ENCODE measurements at regions not wholly inside any gene's neighbourhood (a gene's known extent, or its start where the extent isn't known, plus 50 kb on each side); places are given as distances from the start of the nearest gene placed in this dataset.

GRCh38 chr6:4300917-4301316 is 165.5 kb upstream of the ECI2 start:
- no peaks in the 10 kb centered on the region for H3K4me1 Mint-ChIP-seq
- H3K36me3 Mint-ChIP-seq = no peaks in the 10 kb centered on the region
- H3K4me3 Mint-ChIP-seq = no peak overlapping the region
- peaks cover 4% of the 10 kb centered on the region for H3K27me3 Mint-ChIP-seq
- no peak overlapping the region for H3K27ac Mint-ChIP-seq
- no peak for DNase-seq
- peaks cover 2% of the 10 kb centered on the region for H3K9me3 Mint-ChIP-seq

GRCh38 chr6:4299476-4299875 is 164.1 kb upstream of the ECI2 start:
- H3K4me3 Mint-ChIP-seq = no peak overlapping the region

GRCh38 chr6:4297348-4297747 is 162.0 kb upstream of the ECI2 start:
- H3K27ac Mint-ChIP-seq = no peak overlapping the region
- H3K4me3 Mint-ChIP-seq = no peak overlapping the region
- peaks cover 2% of the 10 kb centered on the region for H3K9me3 Mint-ChIP-seq
- H3K27me3 Mint-ChIP-seq = peaks cover 6% of the 10 kb centered on the region
- no peak for DNase-seq
- H3K36me3 Mint-ChIP-seq = no peaks in the 10 kb centered on the region
- no peaks in the 10 kb centered on the region for H3K4me1 Mint-ChIP-seq

More at GRCh38 chr6:4299476-4299875, 164.1 kb upstream of the ECI2 start:
- Mint-ChIP-seq H3K9me3 (peaks cover 2% of the 10 kb centered on the region), H3K36me3 (no peaks in the 10 kb centered on the region), H3K27ac (no peak overlapping the region), H3K4me1 (no peaks in the 10 kb centered on the region), H3K27me3 (peaks cover 3% of the 10 kb centered on the region)
- no peak for DNase-seq

- Mint-ChIP-seq H3K27me3 (peaks cover 8% of the 10 kb centered on the region), H3K27ac (no peak overlapping the region), H3K9me3 (peaks cover 2% of the 10 kb centered on the region), H3K4me1 (no peaks in the 10 kb centered on the region), H3K36me3 (no peaks in the 10 kb centered on the region), H3K4me3 (no peak overlapping the region)
- DNase-seq = no peak
Measured at GRCh38 chr6:4296552-4296951, 161.2 kb upstream of the ECI2 start.

GRCh38 chr6:4295783-4296155 is 160.4 kb upstream of the ECI2 start:
- H3K36me3 Mint-ChIP-seq = no peaks in the 10 kb centered on the region
- peaks cover 8% of the 10 kb centered on the region for H3K27me3 Mint-ChIP-seq
- no peak overlapping the region for H3K4me3 Mint-ChIP-seq
- peaks cover 2% of the 10 kb centered on the region for H3K9me3 Mint-ChIP-seq
- H3K27ac Mint-ChIP-seq = no peak overlapping the region
- H3K4me1 Mint-ChIP-seq = no peaks in the 10 kb centered on the region
- no peak for DNase-seq

- Mint-ChIP-seq H3K4me3 (no peak overlapping the region), H3K36me3 (no peaks in the 10 kb centered on the region)
Measured at GRCh38 chr6:4295058-4295782, 159.8 kb upstream of the ECI2 start.

GRCh38 chr6:4294636-4295035 is 159.3 kb upstream of the ECI2 start:
- no peak for DNase-seq
- Mint-ChIP-seq H3K36me3 (no peaks in the 10 kb centered on the region), H3K4me1 (no peaks in the 10 kb centered on the region), H3K4me3 (no peak overlapping the region), H3K27ac (no peak overlapping the region), H3K9me3 (peaks cover 2% of the 10 kb centered on the region), H3K27me3 (peaks cover 8% of the 10 kb centered on the region)

More at GRCh38 chr6:4295058-4295782, 159.8 kb upstream of the ECI2 start:
- Mint-ChIP-seq H3K4me1 (no peaks in the 10 kb centered on the region), H3K27me3 (peaks cover 8% of the 10 kb centered on the region), H3K9me3 (peaks cover 2% of the 10 kb centered on the region), H3K27ac (no peak overlapping the region)
- DNase-seq = no peak

- Mint-ChIP-seq H3K4me3 (no peak overlapping the region), H3K36me3 (no peaks in the 10 kb centered on the region), H3K9me3 (no peaks in the 10 kb centered on the region), H3K27me3 (peaks cover 8% of the 10 kb centered on the region), H3K4me1 (no peaks in the 10 kb centered on the region), H3K27ac (no peak overlapping the region)
- no peak for DNase-seq
Measured at GRCh38 chr6:4291453-4292403, 156.4 kb upstream of the ECI2 start.

GRCh38 chr6:4289770-4290320 is 154.5 kb upstream of the ECI2 start:
- no peak for DNase-seq
- Mint-ChIP-seq H3K4me1 (no peaks in the 10 kb centered on the region), H3K27ac (no peak overlapping the region), H3K9me3 (no peaks in the 10 kb centered on the region), H3K27me3 (peaks cover 17% of the 10 kb centered on the region), H3K4me3 (no peak overlapping the region), H3K36me3 (no peaks in the 10 kb centered on the region)

GRCh38 chr6:4287811-4288244 is 152.5 kb upstream of the ECI2 start:
- Mint-ChIP-seq H3K27me3 (peaks cover 27% of the 10 kb centered on the region), H3K9me3 (no peaks in the 10 kb centered on the region), H3K36me3 (no peaks in the 10 kb centered on the region), H3K4me1 (no peaks in the 10 kb centered on the region), H3K4me3 (no peak overlapping the region), H3K27ac (no peak overlapping the region)
- no peak for DNase-seq

- no peaks in the 10 kb centered on the region for H3K36me3 Mint-ChIP-seq
- H3K27me3 Mint-ChIP-seq = peaks cover 30% of the 10 kb centered on the region
- H3K27ac Mint-ChIP-seq = no peak overlapping the region
- H3K9me3 Mint-ChIP-seq = no peaks in the 10 kb centered on the region
- H3K4me3 Mint-ChIP-seq = no peak overlapping the region
- H3K4me1 Mint-ChIP-seq = no peaks in the 10 kb centered on the region
- no peak for DNase-seq
Measured at GRCh38 chr6:4287372-4287771, 152.0 kb upstream of the ECI2 start.

- Mint-ChIP-seq H3K4me3 (no peak overlapping the region), H3K9me3 (no peaks in the 10 kb centered on the region), H3K27ac (no peak overlapping the region), H3K27me3 (peaks cover 51% of the 10 kb centered on the region), H3K4me1 (peaks cover 7% of the 10 kb centered on the region), H3K36me3 (no peaks in the 10 kb centered on the region)
- DNase-seq = no peak
Measured at GRCh38 chr6:4282926-4283325, 147.6 kb upstream of the ECI2 start.

GRCh38 chr6:4281341-4282293 is 146.2 kb upstream of the ECI2 start:
- peak overlapping the region; percentile 59 for H3K4me3 Mint-ChIP-seq
- DNase-seq = peak; percentile 58
- peaks cover 52% of the 10 kb centered on the region for H3K27me3 Mint-ChIP-seq

GRCh38 chr6:4280707-4281106 is 145.3 kb upstream of the ECI2 start:
- Mint-ChIP-seq H3K27ac (no peak overlapping the region), H3K27me3 (peaks cover 46% of the 10 kb centered on the region), H3K9me3 (no peaks in the 10 kb centered on the region), H3K36me3 (no peaks in the 10 kb centered on the region), H3K4me1 (peaks cover 7% of the 10 kb centered on the region), H3K4me3 (no peak overlapping the region)
- no peak for DNase-seq

More at GRCh38 chr6:4281341-4282293, 146.2 kb upstream of the ECI2 start:
- H3K27ac Mint-ChIP-seq = no peak overlapping the region
- no peaks in the 10 kb centered on the region for H3K9me3 Mint-ChIP-seq
- H3K4me1 Mint-ChIP-seq = peaks cover 7% of the 10 kb centered on the region
- no peaks in the 10 kb centered on the region for H3K36me3 Mint-ChIP-seq
